Ishikawa (cell line): ENCODE measurements at regions not wholly inside any gene's neighbourhood (a gene's known extent, or its start where the extent isn't known, plus 50 kb on each side); places are given as distances from the start of the nearest gene placed in this dataset.

Source experiments
- CEBPB ChIP-seq: IDR thresholded peaks from 2 replicates; pipeline ENCODE4 v1.6.1; 2012
- CREB1 ChIP-seq: IDR thresholded peaks from 2 replicates; pipeline ENCODE4 v1.6.1; 2012; ENCODE audit warnings: low read depth
- EGR1 ChIP-seq: IDR thresholded peaks from 2 replicates; pipeline ENCODE4 v1.6.1; 2012
- EP300 ChIP-seq: IDR thresholded peaks from 2 replicates; pipeline ENCODE4 v1.6.1; 2012; ENCODE audit warnings: borderline replicate concordance
- FOXM1 ChIP-seq: IDR thresholded peaks from 2 replicates; pipeline ENCODE4 v1.6.1; 2012; ENCODE audit warnings: low read depth, borderline replicate concordance
- NFIC ChIP-seq: IDR thresholded peaks from 2 replicates; pipeline ENCODE4 v1.6.1; 2012
- RAD21 ChIP-seq: IDR thresholded peaks from 2 replicates; pipeline ENCODE4 v1.6.1; 2012; ENCODE audit warnings: low read depth
- TAF1 ChIP-seq: IDR thresholded peaks from 2 replicates; pipeline ENCODE4 v1.6.1; 2012; ENCODE audit warnings: low read depth, mild to moderate bottlenecking
- TCF12 ChIP-seq: IDR thresholded peaks from 2 replicates; pipeline ENCODE4 v1.6.1; 2012; ENCODE audit warnings: low read depth
- TEAD4 ChIP-seq: IDR thresholded peaks from 2 replicates; pipeline ENCODE4 v1.6.1; 2012
- YY1 ChIP-seq: IDR thresholded peaks from 2 replicates; pipeline ENCODE4 v1.6.1; 2012; ENCODE audit warnings: low read depth
- ZBTB7A ChIP-seq: IDR thresholded peaks from 2 replicates; pipeline ENCODE4 v1.6.1; 2012; ENCODE audit warnings: low read depth
- TF ChIP-seq, protein P1 (sequence below): IDR thresholded peaks from 2 replicates; pipeline ENCODE4 v1.6.1; 2012
- TF ChIP-seq, protein P2 (sequence below): IDR thresholded peaks from 2 replicates; pipeline ENCODE4 v1.6.1; 2012; ENCODE audit warnings: low read depth, mild to moderate bottlenecking
- TF ChIP-seq, protein P3 (sequence below): IDR thresholded peaks from 2 replicates; pipeline ENCODE4 v1.6.1; 2012

DNA sequence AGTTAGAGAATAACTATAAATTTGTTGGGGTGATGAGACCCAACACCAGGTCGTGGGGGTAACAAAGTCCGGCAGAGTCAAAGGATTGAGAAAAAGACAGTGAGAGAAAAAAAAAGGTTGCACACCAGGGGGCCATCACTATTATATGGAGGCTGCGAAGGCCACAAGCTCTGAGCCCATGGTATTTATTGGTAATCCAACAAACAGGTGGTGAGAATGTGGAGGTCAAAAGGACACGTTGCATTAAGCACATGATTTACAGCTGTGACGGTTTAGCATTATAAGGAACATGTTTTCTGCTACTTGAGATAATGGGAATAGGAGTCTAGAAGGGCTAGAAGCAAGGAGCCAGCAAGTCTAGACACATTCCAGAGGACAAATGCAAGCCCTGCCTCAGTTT, 2202.2 kb upstream of the C9orf72 start:
- TF ChIP-seq EP300: no peak
- no peak for TF ChIP-seq RAD21

DNA sequence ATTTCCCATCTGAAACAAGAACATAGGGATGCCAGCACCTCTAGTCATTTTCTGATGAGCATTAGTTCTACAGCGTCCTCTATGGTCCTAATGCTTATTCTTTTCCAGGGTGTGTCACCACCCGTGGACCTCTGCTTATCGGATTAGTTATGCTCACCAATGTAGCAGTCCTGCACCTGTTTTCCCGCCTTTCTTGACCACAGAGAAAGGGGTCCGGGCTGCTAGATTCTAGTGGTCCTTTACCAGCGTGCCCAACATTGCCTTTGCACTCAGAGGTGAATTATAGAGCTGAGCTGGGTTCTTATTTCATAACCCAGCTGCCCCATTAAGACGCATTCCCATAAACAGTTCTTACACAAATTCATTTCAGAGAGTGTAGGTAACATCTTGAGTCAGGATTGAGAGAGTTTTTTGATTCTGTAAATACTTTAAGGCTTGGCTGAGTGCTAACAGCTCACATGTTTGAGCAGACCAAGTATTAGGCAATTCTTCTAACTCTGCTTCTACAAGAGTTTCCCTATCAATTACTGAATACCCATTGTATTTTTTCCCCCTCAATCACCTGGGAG, 2205.1 kb upstream of the C9orf72 start:
- TF ChIP-seq TAF1 (no peak), YY1 (no peak), TCF12 (no peak), EGR1 (no peak), CEBPB (no peak), NFIC (no peak), RAD21 (no peak), TEAD4 (no peak)

DNA sequence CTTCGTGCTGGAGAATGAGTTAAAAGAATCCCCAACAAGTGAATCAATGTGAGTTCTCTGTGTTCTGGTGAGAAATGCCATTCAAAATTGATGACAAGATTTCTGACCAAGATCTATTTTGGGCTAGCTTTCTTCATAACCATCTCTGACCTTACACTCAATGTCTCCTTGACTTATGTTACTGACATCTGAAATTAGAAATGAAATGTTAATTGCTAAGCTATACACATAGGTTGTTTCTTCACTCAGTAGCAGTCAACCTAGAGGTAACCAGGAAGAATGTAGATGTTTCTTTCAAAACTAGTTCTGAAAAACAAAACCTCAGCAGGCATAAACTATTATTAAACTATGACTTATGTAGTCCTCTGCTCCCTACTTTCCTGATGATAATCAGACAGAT, 2220.7 kb upstream of the C9orf72 start:
- TF ChIP-seq, protein P1, sequence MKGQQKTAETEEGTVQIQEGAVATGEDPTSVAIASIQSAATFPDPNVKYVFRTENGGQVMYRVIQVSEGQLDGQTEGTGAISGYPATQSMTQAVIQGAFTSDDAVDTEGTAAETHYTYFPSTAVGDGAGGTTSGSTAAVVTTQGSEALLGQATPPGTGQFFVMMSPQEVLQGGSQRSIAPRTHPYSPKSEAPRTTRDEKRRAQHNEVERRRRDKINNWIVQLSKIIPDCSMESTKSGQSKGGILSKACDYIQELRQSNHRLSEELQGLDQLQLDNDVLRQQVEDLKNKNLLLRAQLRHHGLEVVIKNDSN: no peak
- TF ChIP-seq RAD21: no peak
- TF ChIP-seq, protein P2, sequence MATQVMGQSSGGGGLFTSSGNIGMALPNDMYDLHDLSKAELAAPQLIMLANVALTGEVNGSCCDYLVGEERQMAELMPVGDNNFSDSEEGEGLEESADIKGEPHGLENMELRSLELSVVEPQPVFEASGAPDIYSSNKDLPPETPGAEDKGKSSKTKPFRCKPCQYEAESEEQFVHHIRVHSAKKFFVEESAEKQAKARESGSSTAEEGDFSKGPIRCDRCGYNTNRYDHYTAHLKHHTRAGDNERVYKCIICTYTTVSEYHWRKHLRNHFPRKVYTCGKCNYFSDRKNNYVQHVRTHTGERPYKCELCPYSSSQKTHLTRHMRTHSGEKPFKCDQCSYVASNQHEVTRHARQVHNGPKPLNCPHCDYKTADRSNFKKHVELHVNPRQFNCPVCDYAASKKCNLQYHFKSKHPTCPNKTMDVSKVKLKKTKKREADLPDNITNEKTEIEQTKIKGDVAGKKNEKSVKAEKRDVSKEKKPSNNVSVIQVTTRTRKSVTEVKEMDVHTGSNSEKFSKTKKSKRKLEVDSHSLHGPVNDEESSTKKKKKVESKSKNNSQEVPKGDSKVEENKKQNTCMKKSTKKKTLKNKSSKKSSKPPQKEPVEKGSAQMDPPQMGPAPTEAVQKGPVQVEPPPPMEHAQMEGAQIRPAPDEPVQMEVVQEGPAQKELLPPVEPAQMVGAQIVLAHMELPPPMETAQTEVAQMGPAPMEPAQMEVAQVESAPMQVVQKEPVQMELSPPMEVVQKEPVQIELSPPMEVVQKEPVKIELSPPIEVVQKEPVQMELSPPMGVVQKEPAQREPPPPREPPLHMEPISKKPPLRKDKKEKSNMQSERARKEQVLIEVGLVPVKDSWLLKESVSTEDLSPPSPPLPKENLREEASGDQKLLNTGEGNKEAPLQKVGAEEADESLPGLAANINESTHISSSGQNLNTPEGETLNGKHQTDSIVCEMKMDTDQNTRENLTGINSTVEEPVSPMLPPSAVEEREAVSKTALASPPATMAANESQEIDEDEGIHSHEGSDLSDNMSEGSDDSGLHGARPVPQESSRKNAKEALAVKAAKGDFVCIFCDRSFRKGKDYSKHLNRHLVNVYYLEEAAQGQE: no peak
- no peak for TF ChIP-seq TEAD4
- no peak for TF ChIP-seq NFIC
- no peak for TF ChIP-seq EGR1
- TF ChIP-seq EP300: no peak
- TF ChIP-seq ZBTB7A: no peak
- no peak for TF ChIP-seq FOXM1

DNA sequence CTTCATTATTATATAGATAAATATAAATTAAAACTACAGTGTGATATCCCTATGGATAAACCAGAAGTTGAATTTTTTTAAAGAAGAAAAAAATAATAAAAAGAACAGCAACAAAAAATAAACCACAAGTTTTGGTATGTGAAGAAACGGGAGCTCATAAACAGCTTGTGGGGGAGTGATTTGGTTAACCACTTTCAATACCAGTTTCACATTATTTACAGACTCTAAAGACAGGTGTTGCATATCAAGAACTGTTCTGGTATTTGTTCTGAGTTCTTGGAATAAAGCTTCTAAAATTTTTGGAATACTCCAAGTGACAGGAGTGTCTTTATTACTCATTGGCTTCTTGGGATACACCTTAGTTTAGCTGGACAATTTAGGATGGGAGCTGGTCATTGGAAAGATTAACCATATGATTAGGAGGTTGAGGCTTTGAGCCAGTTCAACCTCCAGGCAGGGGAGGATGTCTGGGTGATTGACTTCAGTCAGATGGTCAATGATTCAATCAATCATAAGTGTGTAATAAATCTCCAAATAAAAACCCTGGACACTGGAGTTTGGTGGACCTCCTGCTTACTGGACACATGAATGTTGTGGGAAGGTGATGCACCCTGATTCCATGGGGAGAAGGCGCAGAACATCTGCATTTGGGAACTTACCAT, 2223.1 kb upstream of the C9orf72 start:
- TF ChIP-seq TAF1: no peak
- no peak for TF ChIP-seq TEAD4
- no peak for TF ChIP-seq EGR1
- no peak for TF ChIP-seq EP300
- no peak for TF ChIP-seq CREB1
- no peak for TF ChIP-seq TCF12
- TF ChIP-seq CEBPB: no peak
- TF ChIP-seq YY1: no peak
- TF ChIP-seq RAD21: no peak
- TF ChIP-seq, protein P1: no peak
- TF ChIP-seq, protein P3, sequence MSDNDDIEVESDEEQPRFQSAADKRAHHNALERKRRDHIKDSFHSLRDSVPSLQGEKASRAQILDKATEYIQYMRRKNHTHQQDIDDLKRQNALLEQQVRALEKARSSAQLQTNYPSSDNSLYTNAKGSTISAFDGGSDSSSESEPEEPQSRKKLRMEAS: no peak

DNA sequence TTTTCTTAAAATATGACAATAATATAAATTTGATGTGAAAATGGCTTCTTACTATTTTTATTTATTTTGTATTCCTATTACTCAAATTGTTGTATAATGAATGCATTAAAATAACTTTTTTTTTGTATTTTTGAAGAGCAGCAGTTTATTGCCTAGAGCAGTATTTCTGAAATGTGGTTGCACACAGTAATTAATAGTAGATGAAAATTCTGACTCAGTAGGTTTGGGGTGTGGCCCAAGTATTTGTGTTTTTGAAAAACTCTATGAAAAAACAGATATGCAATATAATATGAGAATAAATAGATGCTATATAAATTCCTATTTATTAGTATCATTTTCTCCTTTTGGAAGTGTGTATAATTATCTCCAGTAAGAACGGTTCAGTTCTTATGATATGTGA, 2225.3 kb upstream of the C9orf72 start:
- TF ChIP-seq, protein P2: no peak
- TF ChIP-seq EP300 (no peak), TAF1 (no peak), CEBPB (no peak), ZBTB7A (no peak), EGR1 (no peak), TEAD4 (no peak), FOXM1 (no peak), TCF12 (no peak), NFIC (no peak), YY1 (no peak), RAD21 (no peak), CREB1 (no peak)
- TF ChIP-seq, protein P3: no peak
- TF ChIP-seq, protein P1: no peak

DNA sequence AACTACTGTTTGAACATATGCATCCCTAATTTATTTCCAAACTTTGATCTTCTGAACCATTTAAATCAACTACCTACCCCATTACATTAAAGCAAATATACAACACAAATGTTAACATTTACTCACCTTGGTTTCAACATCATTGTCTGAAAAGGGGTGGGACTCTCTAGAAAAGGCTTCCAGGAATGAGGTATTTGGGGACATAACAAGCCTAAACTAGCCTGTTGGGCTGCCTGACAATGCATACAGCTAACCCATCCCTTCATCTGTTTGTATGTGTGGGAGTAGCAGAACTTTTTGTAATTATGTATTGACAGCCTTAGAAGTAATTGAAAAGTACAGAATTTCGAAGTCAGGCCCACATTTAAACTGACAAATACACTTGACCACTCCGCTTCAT, 2225.9 kb upstream of the C9orf72 start:
- no peak for TF ChIP-seq TCF12
- no peak for TF ChIP-seq YY1
- no peak for TF ChIP-seq CEBPB
- no peak for TF ChIP-seq FOXM1
